GM04503 (cell line): ENCODE measurements at regions not wholly inside any gene's neighbourhood (a gene's known extent, or its start where the extent isn't known, plus 50 kb on each side); places are given as distances from the start of the nearest gene placed in this dataset.

Source experiments
- DNase-seq: peaks from one replicate; pipeline ENCODE4 v3.0.0-alpha.2; 2012; ENCODE audit warnings: low read depth

DNA sequence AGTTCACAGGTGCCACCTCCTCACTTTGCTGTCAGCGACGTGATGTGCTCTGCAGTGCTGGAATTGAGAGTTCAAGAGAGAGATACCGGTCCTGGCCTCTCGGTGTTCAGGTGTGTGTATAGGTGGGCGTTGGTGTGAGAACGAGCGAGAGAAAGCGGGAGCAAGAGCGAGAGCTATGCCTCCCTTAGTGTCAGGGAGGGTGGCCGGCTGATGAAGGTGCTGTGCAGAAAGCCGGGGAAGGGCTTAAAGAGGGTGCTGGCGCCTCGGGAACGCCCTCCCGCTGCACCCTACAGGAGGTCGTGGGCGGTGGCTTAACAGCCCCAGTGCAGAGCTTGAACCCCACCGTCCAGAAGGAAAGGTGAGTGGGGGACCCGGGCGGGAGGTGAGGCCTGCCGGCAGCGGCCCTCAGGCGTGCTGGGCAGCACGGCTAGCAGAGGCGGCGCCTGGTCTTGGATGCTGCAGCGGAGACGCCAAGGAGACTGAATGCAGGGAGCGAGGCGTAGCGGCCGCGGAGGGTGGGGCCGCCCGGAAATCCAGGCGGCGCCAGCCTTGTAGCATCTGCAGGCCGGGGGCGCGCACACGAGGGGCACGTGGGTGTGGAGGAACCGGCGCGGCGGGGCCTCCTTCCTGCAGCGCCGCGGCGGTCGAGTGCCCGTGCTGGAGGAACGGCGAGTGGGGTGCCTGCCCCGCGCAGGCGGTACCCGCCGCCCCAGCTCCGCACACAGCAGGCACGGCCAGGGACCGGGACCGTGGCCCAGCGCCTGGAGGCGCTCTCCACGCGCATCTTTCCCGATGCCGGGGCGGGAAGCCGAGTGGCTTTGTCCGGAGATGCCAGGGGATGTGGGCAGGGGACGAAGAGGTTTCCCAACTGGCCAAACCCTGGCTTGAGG, 246.8 kb upstream of the TOPAZ1 start:
- no peak for DNase-seq

- no peak for DNase-seq
These were observed 245.9 kb upstream of the TOPAZ1 start for GRCh38 chr3:43995547-43996378.

DNA sequence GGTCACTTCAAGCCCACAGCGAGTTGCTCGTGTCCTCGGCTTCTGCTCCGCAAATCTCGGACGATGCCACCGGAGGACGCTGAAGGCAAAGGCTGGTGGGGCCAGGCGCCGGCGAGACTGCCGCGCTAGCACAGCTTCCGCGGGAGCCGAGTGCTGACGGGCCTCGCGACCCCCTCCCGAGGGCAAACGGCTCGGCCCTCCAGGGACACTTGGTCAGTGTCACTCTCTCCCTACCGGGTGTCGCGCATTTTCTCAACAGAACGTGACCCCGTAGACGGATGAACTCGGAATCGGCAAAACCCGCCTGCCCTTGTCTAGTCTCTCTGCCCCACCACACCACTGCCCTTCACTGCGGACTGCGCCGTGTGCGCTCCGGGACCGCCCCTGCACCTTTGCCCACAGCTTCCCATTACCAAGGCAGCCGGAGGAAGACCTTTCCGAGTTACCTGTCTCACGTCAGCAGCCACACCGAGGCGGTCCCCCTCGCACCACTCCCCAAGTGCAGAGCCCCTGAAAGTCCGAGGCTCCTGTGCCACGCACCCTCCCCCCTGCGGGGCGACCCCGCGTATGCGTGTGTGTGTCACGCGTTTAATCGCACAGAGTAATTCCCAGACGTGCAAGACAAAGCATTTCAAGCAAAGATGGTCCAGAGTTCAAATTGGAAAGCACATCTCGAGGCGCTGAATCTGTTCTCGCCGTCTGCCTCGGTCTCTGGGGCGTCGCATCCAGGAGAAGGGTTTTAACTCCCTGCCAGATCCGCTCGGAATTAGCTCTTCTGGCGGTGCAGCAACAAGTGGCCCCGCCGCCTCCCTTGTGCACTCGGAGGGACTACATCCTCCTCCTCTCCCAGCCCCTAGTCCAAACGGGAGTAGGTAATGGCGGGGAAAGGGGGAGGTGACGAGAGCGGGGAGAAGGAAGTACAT, 245.0 kb upstream of the TOPAZ1 start:
- DNase-seq: no peak

GRCh38 chr3:43997316-43997715, 244.4 kb upstream of the TOPAZ1 start:
- no peak for DNase-seq

GRCh38 chr3:43997788-43998369, 243.8 kb upstream of the TOPAZ1 start:
- no peak for DNase-seq

DNA sequence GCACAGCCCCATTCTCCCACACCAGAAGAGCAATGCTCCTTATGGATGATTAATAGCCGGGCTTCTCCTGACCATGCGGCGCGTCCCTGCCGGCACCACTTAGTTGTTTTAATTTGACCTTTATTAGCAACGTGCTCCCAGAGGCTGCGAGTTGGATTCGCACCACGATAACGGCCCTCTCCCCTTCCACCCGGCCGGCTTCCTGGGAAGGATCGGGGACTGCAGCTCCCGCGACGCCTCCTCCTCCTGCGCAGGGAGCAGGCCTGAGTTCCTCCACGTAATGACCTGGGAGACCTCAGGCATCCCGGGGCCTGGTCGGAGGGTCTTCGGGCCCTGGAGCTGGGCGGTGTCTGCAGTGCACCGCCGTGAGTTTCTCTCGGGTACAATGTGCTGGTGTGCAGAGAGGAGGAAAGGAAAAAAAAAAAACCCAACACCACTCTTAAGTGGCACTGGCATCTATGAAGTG, 243.3 kb upstream of the TOPAZ1 start:
- no peak for DNase-seq

DNA sequence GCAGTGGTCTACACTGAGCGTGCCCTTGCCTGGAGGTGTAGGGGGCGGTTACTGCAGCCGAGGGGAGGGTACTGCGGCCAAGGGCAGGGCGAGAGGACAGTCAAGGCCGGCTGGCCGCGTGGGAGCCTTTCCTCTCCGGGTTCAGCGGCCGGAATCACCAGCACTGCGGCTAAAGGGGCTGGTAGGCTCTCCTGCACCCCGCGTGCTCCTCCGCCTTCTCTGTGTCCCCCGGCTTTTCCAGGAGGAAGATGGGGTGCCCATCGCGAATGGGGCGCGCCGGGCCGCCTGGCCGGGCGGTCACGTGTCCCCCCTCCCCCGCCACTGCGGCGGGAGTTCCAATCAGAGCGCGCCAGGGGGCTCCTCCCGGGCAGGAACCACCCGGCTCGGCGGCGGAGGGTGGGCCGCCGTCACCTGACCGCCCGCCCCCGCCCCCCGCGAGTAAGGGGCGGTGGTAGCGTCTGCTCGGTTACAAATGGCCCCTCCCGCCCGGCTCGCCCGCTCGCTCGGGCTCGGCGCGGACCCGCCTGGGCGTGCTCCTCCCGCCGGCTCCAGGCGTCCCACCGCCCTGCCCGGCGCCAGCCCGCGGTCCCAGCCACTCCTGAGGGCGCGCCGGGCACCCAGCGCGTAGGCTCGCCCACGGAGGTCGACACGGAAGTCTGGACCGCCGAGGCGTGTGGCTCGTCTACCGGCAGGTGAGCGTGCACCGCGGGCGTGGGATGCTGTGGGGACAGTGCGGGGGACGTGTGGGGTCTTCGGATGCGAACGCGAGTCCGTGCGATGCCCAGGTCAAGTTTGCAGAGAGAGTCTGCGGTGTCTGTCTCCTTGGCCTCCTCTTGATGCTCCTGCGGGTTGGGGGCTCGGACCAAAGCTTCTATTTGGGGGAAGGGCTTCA, 242.6 kb upstream of the TOPAZ1 start:
- DNase-seq: no peak

- DNase-seq: no peak
These were observed 241.9 kb upstream of the TOPAZ1 start for GRCh38 chr3:43999728-44000319.

DNA sequence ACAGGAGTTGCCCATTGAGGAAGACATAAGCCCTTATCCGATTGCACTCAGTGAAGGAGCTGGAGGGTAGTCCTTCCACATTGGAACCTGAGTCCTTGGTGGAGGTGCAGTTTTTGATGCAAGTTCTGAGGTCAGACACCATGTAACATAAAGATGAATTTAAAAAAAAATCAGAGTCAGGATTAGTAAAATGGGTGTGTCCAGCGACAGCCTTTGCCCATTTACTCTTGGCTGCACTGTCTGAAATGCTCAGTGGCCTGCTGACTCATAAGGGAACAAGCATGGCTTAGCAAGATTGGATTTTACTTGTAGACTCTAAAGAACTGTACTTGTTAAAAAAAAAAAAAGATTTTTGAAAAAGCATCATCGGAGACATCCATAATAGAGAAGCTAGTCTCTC, 241.1 kb upstream of the TOPAZ1 start:
- DNase-seq: no peak

DNA sequence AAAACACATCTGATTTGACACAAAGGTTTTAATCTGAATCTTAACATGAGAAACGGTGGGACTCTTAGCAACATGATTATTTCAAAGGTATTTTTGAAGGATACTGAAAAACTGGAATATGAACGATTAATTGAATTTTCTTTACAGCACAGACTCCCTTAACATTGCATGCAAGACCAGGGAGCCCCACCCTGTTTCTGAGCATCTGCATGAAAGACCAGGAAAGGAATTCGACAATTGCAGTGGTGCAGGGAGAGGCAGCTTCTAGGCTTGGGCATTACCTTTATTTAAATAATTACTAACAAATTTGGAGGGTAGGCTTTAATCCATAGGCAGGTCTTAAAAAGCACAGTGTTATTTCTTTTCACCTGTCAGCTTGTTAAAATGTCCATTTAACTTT, 240.6 kb upstream of the TOPAZ1 start:
- no peak for DNase-seq

GRCh38 chr3:44003801-44004200, 237.9 kb upstream of the TOPAZ1 start:
- DNase-seq: no peak

- DNase-seq: no peak
These were observed 230.0 kb upstream of the TOPAZ1 start for GRCh38 chr3:44011680-44012079.

- DNase-seq: no peak
These were observed 229.4 kb upstream of the TOPAZ1 start for GRCh38 chr3:44012160-44012899.

DNA sequence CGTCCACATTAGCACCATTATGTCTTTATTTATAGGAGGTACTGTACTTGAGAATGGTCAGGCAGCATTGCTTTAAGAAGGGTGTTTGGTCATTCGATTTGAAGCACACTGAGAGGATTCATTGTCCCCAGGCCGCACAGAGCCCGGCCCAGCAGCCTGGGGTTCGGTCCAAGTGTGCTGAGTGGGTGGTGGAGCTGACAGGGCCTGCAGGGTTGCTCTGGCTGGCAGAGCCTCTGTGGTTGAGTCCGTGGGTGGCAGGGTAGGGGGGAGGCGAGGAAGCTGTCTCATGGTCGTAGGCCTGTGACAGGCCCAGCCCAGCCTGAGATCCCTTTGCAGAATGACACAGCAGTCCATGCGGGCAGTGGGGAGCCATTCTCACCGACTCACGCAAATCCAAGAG, 227.7 kb upstream of the TOPAZ1 start:
- DNase-seq: no peak

GRCh38 chr3:44015170-44015569, 226.5 kb upstream of the TOPAZ1 start:
- no peak for DNase-seq

DNA sequence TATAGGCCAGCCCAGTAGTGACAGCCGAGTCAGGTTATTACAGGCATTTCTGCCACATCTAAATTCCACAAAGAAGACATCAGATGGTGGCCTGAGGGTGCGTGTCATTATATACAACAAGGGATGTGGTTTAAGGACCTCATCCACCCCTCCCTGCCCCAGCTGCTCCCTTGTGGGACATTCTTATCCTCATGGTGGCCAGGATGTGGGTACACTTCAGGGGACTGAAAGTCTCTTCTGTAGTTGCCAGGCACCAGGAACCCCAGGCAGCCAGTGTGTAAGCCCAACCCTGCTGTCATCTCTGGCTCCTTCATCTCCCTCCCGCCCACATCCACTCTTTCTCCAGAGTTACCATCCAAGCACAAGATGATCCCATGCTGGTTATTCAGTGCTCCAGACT, 224.9 kb upstream of the TOPAZ1 start:
- no peak for DNase-seq

DNA sequence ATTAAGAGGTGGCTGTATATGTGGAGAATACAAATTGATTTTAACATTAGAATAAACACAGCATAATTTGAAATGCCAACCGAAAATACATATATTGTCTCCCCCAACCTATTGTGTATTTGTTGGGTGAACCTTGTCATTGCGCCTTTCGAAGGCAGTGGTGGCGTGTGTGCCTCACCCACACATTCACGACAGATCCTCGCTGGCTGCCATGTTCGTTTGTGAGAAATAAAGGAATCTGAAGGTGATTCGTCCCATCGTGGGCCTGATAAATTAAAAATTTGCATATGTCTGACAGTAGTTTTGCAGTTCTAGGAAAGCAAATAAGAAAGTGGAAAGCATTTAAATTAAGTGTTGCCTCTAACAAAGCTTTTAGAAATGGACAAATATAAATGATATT, 222.8 kb upstream of the TOPAZ1 start:
- DNase-seq: no peak

- no peak for DNase-seq
These were observed 221.9 kb upstream of the TOPAZ1 start for GRCh38 chr3:44019736-44020135.

DNA sequence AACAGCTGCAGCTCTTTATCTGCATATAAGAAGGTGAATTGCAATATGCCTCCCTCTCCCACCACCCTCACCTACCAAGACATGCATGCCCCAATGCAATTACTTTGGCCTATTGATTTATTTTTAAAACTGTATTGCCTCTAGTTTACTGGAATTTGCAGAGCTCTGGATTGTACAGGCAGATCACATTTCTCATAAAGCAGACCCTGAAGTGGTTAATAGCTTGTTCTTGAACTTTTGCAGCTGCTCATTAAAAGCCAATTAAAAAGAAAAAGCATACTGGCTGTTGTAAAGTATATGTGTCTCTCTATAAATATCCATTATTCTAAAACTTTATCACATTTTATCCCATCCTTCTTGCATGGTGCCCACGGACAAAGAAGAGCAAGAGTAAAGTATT, 221.5 kb upstream of the TOPAZ1 start:
- no peak for DNase-seq
